HG02938 (cell line): ENCODE measurements at regions not wholly inside any gene's neighbourhood (a gene's known extent, or its start where the extent isn't known, plus 50 kb on each side); places are given as distances from the start of the nearest gene placed in this dataset.
"Not testable (repeated sequence)": the region's sequence is repeated elsewhere in the genome, so short reads cannot be mapped to it uniquely, and the experiment has no call there.

Source experiments
- ATAC-seq: cut with Tn5 transposase; IDR thresholded peaks from one replicate; pipeline ENCODE4 v1.9.1; 2021; ENCODE audit warnings: mild to moderate bottlenecking, moderate library complexity; ENCODE audit not compliant: unreplicated experiment

- ATAC-seq: not testable (repeated sequence)
These were observed 191.1 kb upstream of the MEIS1 start for GRCh38 chr2:66243809-66244208.

- not testable (repeated sequence) for ATAC-seq
These were observed 192.0 kb upstream of the MEIS1 start for GRCh38 chr2:66242888-66243287.

- no peak for ATAC-seq
These were observed 192.7 kb upstream of the MEIS1 start for GRCh38 chr2:66242099-66242789.

- no peak for ATAC-seq
These were observed 194.6 kb upstream of the MEIS1 start for GRCh38 chr2:66240286-66240685.

- no peak for ATAC-seq
These were observed 195.3 kb upstream of the MEIS1 start for GRCh38 chr2:66239655-66240054.

- no peak for ATAC-seq
These were observed 197.0 kb upstream of the MEIS1 start for GRCh38 chr2:66237803-66238379.

- ATAC-seq: no peak
These were observed 197.8 kb upstream of the MEIS1 start for GRCh38 chr2:66236816-66237802.

GRCh38 chr2:66236067-66236685 is 198.7 kb upstream of the MEIS1 start:
- no peak for ATAC-seq

- no peak for ATAC-seq
These were observed 199.5 kb upstream of the MEIS1 start for GRCh38 chr2:66235428-66235827.

- ATAC-seq: no peak
These were observed 200.9 kb upstream of the MEIS1 start for GRCh38 chr2:66233981-66234380.

- no peak for ATAC-seq
These were observed 206.8 kb upstream of the MEIS1 start for GRCh38 chr2:66228128-66228547.

- ATAC-seq: no peak
These were observed 217.8 kb upstream of the MEIS1 start for GRCh38 chr2:66217039-66217585.

GRCh38 chr2:66212749-66213148 is 222.2 kb upstream of the MEIS1 start:
- ATAC-seq: no peak

GRCh38 chr2:66202586-66202985 is 232.3 kb upstream of the MEIS1 start:
- ATAC-seq: no peak

- ATAC-seq: no peak
These were observed 233.7 kb upstream of the MEIS1 start for GRCh38 chr2:66201242-66201641.

- no peak for ATAC-seq
These were observed 236.1 kb upstream of the MEIS1 start for GRCh38 chr2:66198873-66199272.

- no peak for ATAC-seq
These were observed 242.0 kb upstream of the MEIS1 start for GRCh38 chr2:66192888-66193287.

- no peak for ATAC-seq
These were observed 243.6 kb upstream of the MEIS1 start for GRCh38 chr2:66191311-66191710.

GRCh38 chr2:66189553-66189952 is 245.4 kb upstream of the MEIS1 start:
- ATAC-seq: no peak

GRCh38 chr2:66186537-66186936 is 248.4 kb upstream of the MEIS1 start:
- ATAC-seq: no peak

- no peak for ATAC-seq
These were observed 249.3 kb upstream of the MEIS1 start for GRCh38 chr2:66185497-66186054.
